Stimulated activated CD8-positive, alpha-beta memory T cell treated with anti-CD3 and anti-CD28 coated beads, Interleukin-15, amount 100 ng/mL, for 4 hours (primary cell): ENCODE measurements at regions not wholly inside any gene's neighbourhood (a gene's known extent, or its start where the extent isn't known, plus 50 kb on each side); places are given as distances from the start of the nearest gene placed in this dataset.

Experiments used
- DNase-seq, 2 donors: peaks; one replicate each; pipeline ENCODE4 v3.0.0-alpha.2; 2020; ENCODE audit warnings: low read depth in 2 of 2

DNA sequence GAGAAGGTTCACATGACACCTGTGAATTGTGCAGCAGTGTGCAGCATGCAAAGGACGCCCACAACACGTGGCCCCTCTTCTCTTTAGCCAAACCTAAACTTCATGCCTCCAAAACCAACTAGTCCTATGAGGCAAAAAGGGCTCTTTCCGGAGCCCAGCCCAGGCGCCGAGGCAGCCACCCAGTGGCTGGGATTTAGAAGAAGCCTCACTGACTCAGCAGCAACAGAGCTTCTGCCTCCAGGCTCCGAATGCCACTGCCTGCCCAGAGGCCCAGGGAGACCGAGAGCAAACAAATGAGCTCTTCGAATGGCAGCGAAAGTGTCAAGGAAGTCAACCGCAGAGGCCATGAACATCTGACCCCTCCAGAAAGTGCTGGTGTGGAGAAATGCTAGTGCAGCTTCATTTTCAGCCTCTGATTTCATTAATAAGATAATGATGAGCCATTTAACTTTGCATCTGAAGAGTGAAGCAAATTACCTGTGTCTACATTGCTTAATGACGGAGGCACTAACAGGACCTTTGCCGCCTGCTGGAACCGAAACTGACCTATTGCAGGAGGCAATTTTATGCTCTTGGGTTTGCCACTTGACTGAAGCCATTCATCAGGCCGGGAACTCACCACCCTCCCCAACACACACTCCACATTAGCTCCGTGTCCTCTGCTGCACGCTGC is 157.7 kb upstream of the RPL38 start:
- no peak for DNase-seq

DNA sequence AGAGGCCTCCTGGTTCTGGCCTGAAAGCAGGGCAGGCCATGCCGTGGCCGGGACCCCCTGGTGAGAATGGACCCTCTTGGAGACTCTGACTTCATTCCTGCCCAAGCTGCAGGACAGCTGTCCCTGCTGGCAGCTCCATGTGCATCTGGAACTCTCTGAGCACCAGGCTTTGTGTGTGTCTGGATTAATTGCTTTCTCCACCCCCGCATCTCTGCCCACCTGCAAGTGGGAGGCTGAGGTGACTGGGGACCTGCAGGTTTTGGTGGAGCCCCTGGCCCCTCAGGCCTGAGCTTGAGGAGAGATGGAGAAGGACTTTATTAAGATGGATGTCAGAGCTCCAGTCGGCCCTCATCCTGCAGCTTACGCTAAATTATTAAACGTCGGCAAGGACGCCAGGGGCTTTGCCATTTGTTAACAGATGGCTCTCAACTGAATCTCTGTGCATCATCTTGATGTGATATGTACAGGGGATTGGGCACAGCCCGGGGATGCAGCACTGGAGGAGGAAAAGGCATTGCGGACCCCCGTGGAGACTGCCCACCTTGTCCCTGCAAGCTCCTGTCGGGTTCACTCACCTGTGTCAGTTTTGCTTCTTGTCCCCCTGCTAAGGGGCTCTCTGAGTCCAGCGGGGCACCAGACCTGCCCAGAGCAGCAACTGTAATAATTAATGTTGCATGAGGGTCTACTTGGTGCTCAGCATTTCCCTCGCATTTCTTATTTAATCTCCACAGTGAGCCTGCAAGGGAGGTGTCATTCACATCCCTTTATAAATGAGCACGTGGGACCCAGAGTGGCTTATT is 154.1 kb upstream of the RPL38 start:
- no peak for DNase-seq

GRCh38 chr17:74049967-74050458 is 153.5 kb upstream of the RPL38 start:
- DNase-seq: no peak

DNA sequence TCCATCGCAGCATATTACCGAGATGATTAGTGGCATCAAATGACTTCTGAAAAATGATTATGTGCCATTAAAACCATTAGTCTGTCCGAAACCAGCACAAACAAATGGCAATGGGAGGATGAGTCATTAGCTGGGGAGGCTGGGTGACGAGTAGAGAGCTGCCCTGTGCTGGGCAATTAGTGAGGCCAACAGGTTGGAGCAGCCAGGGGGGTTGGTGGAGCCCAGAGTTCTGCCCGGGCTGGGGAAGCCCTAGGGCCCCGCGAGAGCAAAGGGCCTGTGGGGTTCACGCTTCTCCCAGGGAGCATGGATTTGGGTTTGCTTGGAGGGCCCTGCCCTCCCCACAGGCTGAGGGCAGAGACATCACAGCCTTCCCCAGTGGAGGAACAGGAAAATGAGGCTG is 152.1 kb upstream of the RPL38 start:
- no peak for DNase-seq

DNA sequence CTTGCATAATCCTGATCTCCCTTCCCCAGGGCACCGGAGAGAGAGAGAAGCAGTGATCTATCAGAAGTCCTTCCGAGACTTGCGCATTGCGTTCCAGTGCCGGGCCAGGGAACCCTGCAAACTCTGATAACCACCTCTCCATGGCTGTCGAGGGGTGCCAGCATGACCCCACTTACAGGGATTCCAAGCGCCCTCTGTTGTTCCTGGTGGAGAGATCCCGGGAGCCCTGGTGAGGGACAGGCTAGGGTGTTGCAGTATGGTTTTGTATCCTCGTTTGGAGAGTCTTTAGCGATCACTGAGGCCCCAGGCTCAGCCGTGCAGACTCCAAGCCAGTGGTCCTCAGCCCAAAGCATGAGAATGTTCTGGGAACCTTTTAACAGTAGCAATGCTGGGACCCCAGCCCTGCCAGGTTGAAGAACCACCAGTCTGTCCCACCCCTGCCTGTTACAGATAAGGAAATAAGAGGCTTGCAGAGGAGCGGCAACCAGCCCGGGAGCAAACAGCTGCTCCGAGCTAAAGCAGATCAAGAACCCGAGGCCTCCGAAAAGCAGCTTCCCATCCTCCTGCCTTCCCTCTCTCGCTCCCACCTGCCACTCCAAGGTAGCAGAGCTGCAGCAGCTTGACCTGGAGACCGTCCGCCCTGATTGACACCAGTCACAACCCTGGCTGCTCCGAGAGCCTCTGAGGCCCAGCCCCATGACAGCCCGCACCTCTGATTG is 150.3 kb upstream of the RPL38 start:
- no peak for DNase-seq

GRCh38 chr17:74053712-74054078 is 149.8 kb upstream of the RPL38 start:
- DNase-seq: no peak

DNA sequence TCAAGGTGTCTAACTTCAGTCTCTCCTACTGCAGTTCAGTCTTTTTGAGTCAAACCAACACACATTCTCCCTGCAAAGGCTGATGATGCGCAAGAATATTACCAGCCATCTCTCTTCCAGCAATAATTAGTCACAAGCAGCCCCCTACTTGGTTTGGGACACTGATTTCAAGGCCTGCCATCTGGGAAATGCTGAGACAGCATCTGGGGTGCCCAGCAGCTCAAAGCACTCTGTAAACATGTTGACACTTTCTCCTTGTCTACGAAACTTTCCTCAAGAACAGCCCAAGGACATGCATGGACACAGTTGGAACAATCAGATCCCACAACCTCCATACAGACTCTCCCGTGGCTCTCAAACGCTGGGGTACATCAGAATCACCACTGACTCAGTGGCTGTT is 149.2 kb upstream of the RPL38 start:
- DNase-seq: no peak

GRCh38 chr17:74055508-74056160 is 147.8 kb upstream of the RPL38 start:
- no peak for DNase-seq

- no peak for DNase-seq
Observed at GRCh38 chr17:74059479-74060240, 143.8 kb upstream of the RPL38 start.

DNA sequence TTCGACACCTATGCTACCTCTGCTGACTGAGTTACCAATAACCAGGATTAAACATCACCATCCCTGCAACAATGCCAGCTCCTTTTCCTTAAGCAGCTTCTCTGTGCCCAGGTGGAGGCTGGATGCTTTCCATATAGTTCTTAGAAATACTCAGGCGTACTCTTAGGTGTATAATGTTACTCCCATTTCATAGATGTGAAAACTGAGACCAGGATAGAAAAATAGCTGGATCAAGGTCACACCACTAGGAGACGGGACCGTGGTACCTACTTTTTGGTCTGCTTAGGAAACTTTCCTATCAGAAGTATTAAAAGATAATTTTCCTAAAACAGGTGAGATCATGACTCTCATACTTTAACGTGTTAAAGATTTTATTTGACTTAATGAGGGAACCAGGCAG is 141.7 kb upstream of the RPL38 start:
- no peak for DNase-seq

- no peak for DNase-seq
Observed at GRCh38 chr17:74062234-74062633, 141.2 kb upstream of the RPL38 start.

- DNase-seq: no peak
Observed at GRCh38 chr17:74063439-74063838, 140.0 kb upstream of the RPL38 start.

GRCh38 chr17:74070374-74070773 is 133.1 kb upstream of the RPL38 start:
- no peak for DNase-seq

DNA sequence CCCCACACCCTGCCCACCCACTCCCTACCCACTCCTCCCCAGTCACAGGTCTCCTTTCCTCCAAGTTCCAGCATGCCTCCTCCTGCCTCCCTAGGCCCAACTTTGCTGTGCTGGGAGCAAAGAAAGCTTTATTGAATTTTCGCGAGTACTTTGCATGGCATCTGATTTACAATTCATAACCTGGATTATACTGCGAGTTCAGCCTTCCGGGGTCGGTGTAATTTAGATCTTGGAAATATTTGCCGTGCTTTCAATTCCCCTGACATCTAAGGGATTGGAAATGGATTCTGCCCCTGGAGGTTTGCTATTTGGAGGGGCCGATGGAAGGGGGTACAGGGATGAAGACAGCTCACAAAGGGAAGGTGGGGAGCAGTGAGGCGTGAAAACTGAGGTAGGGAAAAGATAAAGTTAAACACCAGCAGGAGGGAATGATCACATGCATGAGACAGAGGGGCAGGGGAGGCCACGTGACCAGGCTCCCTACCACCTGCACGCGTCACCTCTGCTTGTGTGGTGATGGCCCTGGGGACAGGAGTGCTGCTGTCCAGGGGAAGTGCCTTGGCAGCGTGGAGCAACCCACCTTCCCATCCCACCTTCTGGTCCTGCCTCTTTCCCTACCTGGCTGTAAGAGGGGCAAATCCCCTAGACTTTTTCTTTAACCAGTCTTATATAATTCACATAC is 132.3 kb upstream of the RPL38 start:
- no peak for DNase-seq

GRCh38 chr17:74072340-74072739 is 131.1 kb upstream of the RPL38 start:
- no peak for DNase-seq

GRCh38 chr17:74076446-74076845 is 127.0 kb upstream of the RPL38 start:
- no peak for DNase-seq

- DNase-seq: no peak
Observed at GRCh38 chr17:74077231-74077630, 126.2 kb upstream of the RPL38 start.

DNA sequence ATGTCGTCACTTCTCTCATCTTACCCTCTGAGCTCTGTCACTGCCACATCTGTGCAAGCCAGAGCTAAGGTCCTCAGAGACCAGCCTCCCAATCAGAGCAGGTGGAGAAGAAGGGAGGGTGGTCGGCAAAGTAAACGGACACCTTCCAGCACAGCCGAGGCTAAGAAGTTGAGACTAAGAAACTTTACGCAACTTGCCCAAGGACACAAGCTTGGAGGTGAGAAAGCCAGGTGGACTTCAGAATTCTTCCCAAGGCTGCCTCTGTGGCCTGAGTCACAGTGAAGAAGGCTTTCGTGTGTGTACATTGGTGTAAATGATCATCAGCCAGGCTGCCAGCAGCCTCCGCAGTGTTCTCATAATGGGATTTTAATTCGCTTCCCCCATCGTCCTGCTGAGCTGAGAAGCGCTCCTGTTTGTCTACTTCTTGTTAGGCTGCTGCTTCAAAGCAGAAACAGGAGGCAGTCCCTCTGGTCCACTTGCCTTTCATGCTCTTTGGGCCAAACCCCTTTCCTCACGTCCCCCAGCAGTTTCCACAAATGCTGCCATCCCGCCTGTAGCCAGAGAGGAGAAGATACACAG is 125.0 kb upstream of the RPL38 start:
- no peak for DNase-seq

- no peak for DNase-seq
Observed at GRCh38 chr17:74079537-74080300, 123.8 kb upstream of the RPL38 start.
